AG10803 (cell line): ENCODE measurements at regions not wholly inside any gene's neighbourhood (a gene's known extent, or its start where the extent isn't known, plus 50 kb on each side); places are given as distances from the start of the nearest gene placed in this dataset.

Source experiments
- DNase-seq: peaks from one replicate; pipeline ENCODE4 v3.0.0; 2010; ENCODE audit warnings: low read depth
- H3K4me3 ChIP-seq: 2 replicates; pipeline ENCODE4 v1.5.1; 2011; ENCODE audit warnings: mild to moderate bottlenecking, low read length, control low read depth
- CTCF ChIP-seq: conservative IDR thresholded peaks from 2 replicates; pipeline ENCODE4 v1.5.1; 2011; ENCODE audit warnings: mild to moderate bottlenecking, low read length, control low read depth, inconsistent platforms

DNA sequence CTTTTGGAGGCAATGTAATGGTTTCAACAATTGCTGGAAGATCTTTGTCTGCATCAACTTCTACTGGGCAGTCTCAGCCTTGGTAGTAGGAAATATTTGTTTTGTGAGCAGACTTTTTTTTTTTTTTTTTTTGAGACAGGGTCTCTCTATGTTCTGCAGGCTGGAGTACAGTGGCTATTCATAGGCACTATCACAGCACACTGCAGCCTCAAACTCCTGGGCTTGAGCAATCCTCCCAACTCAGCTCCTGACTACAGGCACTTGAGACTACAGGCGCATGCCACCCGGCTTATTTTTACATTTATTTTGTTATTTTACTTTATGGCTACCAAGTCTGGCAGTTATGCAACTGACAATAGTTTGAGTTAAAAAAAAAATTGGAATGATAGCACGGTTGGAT lies 187.3 kb downstream of the SNX18 start:
- no peak overlapping the region for H3K4me3 ChIP-seq
- DNase-seq: peak; percentile 26
- no peak for TF ChIP-seq CTCF

- DNase-seq: no peak
- no peak overlapping the region for H3K4me3 ChIP-seq
- TF ChIP-seq CTCF: no peak
Measured at GRCh38 chr5:54704333-54704732, 186.8 kb downstream of the SNX18 start.

- no peak for DNase-seq
- no peak for TF ChIP-seq CTCF
- no peak overlapping the region; the same call in 1 of the 2 replicates for H3K4me3 ChIP-seq
Measured at GRCh38 chr5:54703565-54704255, 186.2 kb downstream of the SNX18 start.

DNA sequence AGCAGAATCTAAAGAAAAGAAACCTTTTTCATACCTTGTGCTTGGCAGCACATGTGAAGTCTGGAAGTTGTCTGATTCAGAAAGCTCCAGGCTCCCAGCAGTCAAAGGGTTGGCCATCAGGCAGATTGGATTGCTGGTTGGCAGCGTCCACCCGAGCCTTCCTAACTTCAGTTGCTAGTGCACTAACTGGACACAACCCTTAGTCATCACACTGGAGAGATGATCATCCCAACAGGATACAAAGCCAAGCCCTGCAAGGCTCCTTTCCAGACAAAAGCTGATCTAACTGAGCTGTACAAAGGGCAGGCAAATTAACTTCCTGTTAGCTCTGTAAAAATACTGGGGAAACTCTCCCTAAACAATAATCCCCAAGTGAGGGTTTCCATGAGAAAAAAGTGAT lies 185.6 kb downstream of the SNX18 start:
- peak; percentile 95 for DNase-seq
- TF ChIP-seq CTCF: no peak
- peak overlapping the region; percentile 32 for H3K4me3 ChIP-seq

GRCh38 chr5:54702470-54702869 lies 184.9 kb downstream of the SNX18 start:
- peak; percentile 55 for DNase-seq
- H3K4me3 ChIP-seq: peak overlapping the region; percentile 32
- TF ChIP-seq CTCF: no peak

- DNase-seq: peak; percentile 100
- H3K4me3 ChIP-seq: no peak overlapping the region
- TF ChIP-seq CTCF: no peak
Measured at GRCh38 chr5:54700986-54701578, 183.5 kb downstream of the SNX18 start.

DNA sequence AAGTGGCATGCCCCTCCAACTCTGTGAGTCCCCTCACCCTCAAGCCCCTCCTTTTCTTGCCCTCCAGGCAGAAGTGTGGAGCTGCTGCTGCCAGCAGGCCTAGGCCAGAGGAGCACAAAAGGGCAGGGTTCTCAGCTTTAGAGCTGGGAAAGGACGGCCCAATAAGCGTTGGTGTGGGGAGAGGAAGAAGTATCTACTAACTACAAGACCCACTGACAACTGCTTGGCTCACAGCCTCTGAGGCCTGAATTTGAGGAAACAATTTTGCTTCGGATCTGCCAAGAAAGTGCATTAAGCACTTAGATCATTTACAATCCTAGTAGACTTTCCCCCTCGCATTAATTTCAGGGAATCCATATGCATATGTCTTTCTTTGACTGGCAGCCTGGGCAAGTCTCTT lies 179.4 kb downstream of the SNX18 start:
- TF ChIP-seq CTCF: no peak
- no peak for DNase-seq
- no peak overlapping the region for H3K4me3 ChIP-seq
